LNCAP (cell line): ENCODE measurements at regions not wholly inside any gene's neighbourhood (a gene's known extent, or its start where the extent isn't known, plus 50 kb on each side); places are given as distances from the start of the nearest gene placed in this dataset.
A peak's percentile ranks its signal among the peaks of the same experiment; 100 is the strongest.

ENCODE experiments used
- CTCF ChIP-seq: fragments of 450-650 bp; IDR thresholded peaks from 2 replicates; pipeline ENCODE4 v1.5.1; 2017; ENCODE audit warnings: mild to moderate bottlenecking

- no peak for TF ChIP-seq CTCF
Measured at GRCh38 chrX:122771933-122772332, 412.1 kb upstream of the GRIA3 start.

- peak; percentile 20; the same call in 1 of the 2 replicates for TF ChIP-seq CTCF
Measured at GRCh38 chrX:122777766-122778165, 406.3 kb upstream of the GRIA3 start.

DNA sequence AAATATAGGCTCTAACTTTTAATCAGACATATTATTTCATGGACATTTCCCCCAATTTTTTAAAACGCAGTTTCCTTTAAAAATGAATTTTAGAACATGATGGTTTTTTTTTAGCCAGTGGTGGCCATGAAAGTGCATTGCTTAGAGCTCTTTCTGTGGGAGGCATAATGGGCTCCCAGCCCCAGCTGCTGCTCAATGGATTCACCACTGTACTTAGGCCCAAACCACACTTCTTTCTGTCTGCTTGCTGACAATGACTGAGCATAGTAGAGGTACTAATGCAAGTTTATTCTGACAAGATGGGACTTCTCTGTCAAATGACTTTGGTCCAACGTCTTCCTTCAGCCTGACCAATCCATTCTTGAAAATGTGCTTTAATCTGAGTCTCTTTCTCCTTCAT lies 400.2 kb upstream of the GRIA3 start:
- TF ChIP-seq CTCF: no peak

DNA sequence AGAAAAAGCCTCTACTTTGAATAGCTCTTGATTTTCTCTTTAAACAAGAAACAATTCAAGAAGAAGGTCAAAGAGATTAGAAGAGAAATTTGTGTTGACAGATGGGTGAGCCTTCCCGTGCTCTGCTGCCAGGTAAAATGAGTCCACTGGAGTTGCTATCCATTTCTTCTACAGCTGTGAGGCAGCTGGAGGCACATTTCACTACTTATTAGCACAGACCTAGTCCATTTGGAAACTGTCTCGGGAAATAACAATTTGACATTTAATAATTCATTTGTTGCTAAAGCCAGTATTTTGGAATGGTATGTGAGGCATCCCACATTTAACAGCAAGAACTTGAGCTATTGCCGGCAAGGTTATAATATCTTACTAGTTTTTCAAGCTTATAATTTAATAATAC lies 396.8 kb upstream of the GRIA3 start:
- TF ChIP-seq CTCF: no peak

DNA sequence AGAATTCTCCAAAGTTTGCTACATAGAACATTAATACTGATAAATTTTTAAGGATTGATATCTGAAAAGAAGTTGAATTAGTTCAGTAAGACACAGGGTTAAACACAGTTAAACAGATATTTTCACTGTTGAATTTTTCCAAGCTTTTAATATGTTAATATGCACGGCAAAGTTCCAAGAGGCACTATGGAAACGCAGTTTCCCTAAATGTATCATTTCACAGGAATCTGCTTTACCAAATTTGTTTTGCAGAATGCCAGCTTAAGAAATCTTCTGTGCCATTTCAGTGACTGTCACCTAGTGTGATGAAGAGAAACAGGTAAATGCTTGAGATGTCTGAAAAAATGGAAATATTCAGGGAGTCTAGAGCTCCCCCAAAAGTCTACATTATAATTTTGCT lies 395.9 kb upstream of the GRIA3 start:
- no peak for TF ChIP-seq CTCF

DNA sequence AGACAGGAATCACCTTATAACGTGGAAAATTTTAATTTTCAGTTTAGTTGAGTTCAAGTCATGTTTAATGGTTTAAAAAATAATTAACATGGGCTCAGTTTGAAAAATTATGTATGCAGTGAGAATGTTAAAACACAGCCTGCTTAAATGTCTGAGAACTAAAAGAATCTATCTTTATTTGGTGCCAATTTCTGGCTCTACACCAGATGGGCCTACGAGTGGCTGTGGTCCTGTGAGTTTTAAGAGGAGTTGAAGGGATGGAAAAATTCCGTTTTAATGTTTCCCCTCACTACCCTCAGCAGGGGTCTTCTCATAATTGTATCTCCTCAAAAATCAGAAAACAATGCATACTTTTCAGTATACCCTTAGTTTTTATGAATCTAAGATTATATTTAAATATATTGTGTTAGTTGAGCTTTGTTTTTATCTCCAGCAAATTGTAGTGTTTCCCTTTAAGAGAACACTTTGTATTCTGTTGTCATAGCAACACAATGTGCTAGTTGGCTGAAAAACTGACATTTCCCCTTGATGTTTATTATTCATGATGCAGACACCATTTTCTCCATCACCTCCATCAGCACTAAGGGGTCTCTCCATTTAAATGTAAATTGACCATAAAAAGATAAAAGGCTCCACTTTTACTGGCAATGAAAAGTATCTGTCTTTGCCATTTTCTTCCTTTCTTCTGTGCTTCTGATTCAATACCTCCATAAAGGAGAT lies 393.5 kb upstream of the GRIA3 start:
- no peak for TF ChIP-seq CTCF

- no peak for TF ChIP-seq CTCF
Measured at GRCh38 chrX:122813876-122814275, 370.2 kb upstream of the GRIA3 start.

DNA sequence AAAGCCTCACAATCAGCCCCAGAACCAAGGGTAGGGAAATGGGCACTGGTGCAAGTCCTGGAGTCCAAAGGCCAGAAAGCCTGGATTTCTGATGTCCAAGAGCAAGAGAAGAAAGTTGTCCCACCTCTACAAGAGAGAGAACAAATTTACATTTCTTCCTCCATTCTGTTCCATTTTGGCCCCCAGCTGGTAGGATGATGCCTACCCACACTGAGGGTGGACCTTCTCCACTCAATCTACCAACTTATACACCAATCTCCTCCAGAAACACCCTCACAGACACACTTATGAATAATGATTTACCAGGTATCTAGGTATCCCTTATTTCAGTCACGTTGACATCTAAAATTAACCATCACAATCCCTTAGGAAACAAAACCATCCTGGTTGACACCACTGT lies 367.8 kb upstream of the GRIA3 start:
- TF ChIP-seq CTCF: no peak
